BLaER1 treated with 17β-estradiol and CSF1 and Interleukin-3, amounts not matched to agents 10 nM and 100 nM (cell line): ENCODE measurements at regions not wholly inside any gene's neighbourhood (a gene's known extent, or its start where the extent isn't known, plus 50 kb on each side); places are given as distances from the start of the nearest gene placed in this dataset.

Source experiments
- H3K27ac ChIP-seq, 11 experiments: shearing (Covaris generic); formaldehyde crosslinking; 2 replicates each; pipeline ENCODE4 v1.8.1; 2022
- H3K27me3 ChIP-seq, 11 experiments: shearing (Covaris generic); formaldehyde crosslinking; 2 replicates each; pipeline ENCODE4 v1.8.1; 2022
- H3K36me3 ChIP-seq, 11 experiments: shearing (Covaris generic); formaldehyde crosslinking; 2 replicates each; pipeline ENCODE4 v1.8.1; 2022
- H3K4me1 ChIP-seq, 10 experiments: shearing (Covaris generic); formaldehyde crosslinking; 2 replicates each; pipeline ENCODE4 v1.8.1; 2022
- H3K4me2 ChIP-seq, 11 experiments: shearing (Covaris generic); formaldehyde crosslinking; 2 replicates each; pipeline ENCODE4 v1.8.1; 2022
- H3K4me3 ChIP-seq, 10 experiments: shearing (Covaris generic); formaldehyde crosslinking; 2 replicates each; pipeline ENCODE4 v1.8.1; 2022
- H3K9ac ChIP-seq, 11 experiments: shearing (Covaris generic); formaldehyde crosslinking; 2 replicates each; pipeline ENCODE4 v1.8.1; 2022
- H3K9me3 ChIP-seq, 11 experiments: shearing (Covaris generic); formaldehyde crosslinking; replicated peaks in 1 of 11; 2 replicates each; pipeline ENCODE4 v1.8.1; 2022
- H4K20me1 ChIP-seq, 11 experiments: shearing (Covaris generic); formaldehyde crosslinking; 2 replicates each; pipeline ENCODE4 v1.8.1; 2022
- Cebpa-rat ChIP-seq, 11 experiments: shearing (Covaris generic); IDR thresholded peaks; 2 replicates each; pipeline ENCODE4 v1.8.1; 2022

DNA sequence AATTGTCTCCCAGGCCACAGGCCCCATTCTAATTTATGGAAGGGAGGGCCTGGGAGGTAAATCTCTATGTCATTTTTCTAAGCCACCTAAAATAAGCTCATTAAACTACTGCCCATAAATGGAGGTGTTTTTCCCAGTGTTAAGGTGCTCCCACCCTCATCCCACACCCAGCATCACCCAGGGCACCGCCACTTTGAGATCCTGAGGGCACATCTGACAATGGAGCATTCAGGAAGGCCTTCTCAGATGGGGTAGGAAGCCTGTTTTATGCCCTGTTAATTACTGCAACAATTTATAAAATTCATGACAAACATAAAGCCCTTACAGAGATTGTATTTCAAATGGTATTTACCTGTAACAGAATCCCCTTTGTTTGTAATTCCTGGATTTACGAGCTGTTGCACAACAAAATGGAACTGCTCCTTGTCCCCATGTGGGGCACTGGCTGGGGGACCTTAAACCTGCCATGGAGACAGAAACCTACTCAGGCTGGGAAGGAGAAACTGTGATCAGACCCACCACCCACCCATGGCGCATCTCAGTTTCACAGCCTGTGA is 319.5 kb upstream of the USP24 start:
- no peak overlapping the region for H3K9ac ChIP-seq
- H3K27ac ChIP-seq: no peak overlapping the region
- peaks cover 0 to 10% (median 3%) of the 10 kb centered on the region in 10 experiments; a peak in 11 of 20 replicates for H3K4me1 ChIP-seq
- H3K4me2 ChIP-seq: no peak overlapping the region
- no peaks in the 10 kb centered on the region for H3K27me3 ChIP-seq
- H4K20me1 ChIP-seq: no peaks in the 10 kb centered on the region
- H3K4me3 ChIP-seq: no peak overlapping the region
- H3K9me3 ChIP-seq: no peaks in the 10 kb centered on the region
- TF ChIP-seq Cebpa-rat (IDR thresholded peaks at IDR 0.05): no peak
- H3K36me3 ChIP-seq: no peaks in the 10 kb centered on the region

DNA sequence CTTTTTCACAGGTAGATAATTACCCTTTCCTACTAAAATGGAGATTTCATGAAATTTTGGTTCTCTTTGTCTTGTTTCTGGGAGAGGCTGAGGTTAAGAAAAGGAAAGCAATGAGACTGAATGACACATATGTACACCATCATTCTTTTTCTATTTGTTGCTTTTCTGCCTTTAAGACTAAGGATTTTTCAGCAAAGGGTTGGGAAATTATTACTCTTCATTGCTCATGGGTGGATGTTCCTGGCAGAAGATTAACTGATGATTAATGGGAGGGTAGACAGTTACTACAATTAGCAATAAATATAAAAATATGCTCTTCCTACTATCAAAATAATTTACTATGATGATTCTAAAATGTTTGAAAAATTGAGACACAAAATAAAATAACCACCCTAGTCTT is 316.5 kb upstream of the USP24 start:
- no peaks in the 10 kb centered on the region for H3K27me3 ChIP-seq
- H4K20me1 ChIP-seq: no peaks in the 10 kb centered on the region
- no peaks in the 10 kb centered on the region for H3K9me3 ChIP-seq
- H3K4me1 ChIP-seq: peaks cover 0 to 9% (median 0%) of the 10 kb centered on the region in 10 experiments; a peak in 6 of 20 replicates
- no peaks in the 10 kb centered on the region for H3K36me3 ChIP-seq
- no peak overlapping the region for H3K4me2 ChIP-seq
- H3K4me3 ChIP-seq: no peak overlapping the region
- H3K27ac ChIP-seq: no peak overlapping the region
- TF ChIP-seq Cebpa-rat (IDR thresholded peaks at IDR 0.05): no peak
- no peak overlapping the region for H3K9ac ChIP-seq

DNA sequence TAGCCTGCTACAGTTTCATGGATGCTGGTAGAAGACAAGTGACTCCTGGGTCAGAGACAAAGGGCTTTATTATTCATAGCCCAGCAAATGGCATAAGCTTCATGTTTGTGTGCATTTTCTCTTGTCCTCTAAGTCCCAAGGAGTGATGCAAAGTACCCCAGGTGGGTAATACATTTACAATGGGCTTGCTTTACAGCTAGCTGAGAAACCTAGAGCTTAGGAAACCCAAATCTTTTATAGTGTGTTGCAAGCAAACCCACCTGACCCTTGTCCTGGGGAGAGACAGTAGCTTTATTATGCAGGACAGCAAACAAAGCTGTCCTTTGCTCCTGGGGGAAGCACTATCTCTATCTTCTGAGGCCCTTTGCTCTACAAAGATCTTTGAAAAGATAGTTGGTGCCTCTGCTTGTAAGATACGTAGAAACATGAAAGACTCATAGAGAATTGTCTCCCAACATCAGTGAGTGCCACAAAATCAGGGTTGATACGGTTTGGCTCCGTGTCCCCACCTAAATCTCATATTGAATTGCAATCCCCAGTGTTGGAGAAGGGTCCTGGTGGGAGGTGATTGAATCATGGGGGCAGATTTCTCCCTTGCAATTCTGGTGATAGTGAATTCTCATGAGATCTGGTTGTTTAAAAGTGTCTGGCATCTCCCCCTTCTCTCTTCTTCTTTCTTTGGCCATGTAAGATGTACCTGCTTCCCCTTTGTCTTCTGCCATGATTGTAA is 315.8 kb upstream of the USP24 start:
- no peak overlapping the region for H3K4me2 ChIP-seq
- no peaks in the 10 kb centered on the region for H3K36me3 ChIP-seq
- TF ChIP-seq Cebpa-rat (IDR thresholded peaks at IDR 0.05): no peak
- H3K27me3 ChIP-seq: no peaks in the 10 kb centered on the region
- no peak overlapping the region for H3K4me3 ChIP-seq
- H4K20me1 ChIP-seq: no peaks in the 10 kb centered on the region
- H3K9ac ChIP-seq: no peak overlapping the region
- no peaks in the 10 kb centered on the region for H3K9me3 ChIP-seq
- no peak overlapping the region for H3K27ac ChIP-seq
- H3K4me1 ChIP-seq: peaks cover 0 to 9% (median 0%) of the 10 kb centered on the region in 10 experiments; a peak in 1 of 20 replicates

DNA sequence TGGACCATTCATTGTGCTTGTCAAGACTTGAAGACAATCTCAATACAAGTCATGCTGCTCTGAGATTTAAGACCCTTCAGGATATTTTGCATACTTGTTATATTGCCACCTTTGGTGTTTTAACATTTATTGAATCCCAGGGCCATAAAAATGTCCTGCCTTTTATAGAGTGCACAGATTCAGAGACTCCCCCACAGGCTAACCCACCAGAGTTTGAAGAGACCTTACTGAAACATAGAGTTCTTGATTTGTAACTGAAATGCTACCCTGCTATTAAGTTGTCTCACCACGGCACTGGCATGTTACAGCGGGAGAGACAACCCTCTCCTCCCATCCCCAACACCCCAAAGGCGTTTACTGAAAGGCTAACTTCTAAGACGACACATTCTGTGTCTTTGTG is 313.9 kb upstream of the USP24 start:
- H3K4me2 ChIP-seq: 0 out of 22 replicates have a peak overlapping the region, but pooled peaks of 1 of the 11 experiments have one; percentile 1
- no peaks in the 10 kb centered on the region for H3K27me3 ChIP-seq
- no peak overlapping the region for H3K27ac ChIP-seq
- no peaks in the 10 kb centered on the region for H4K20me1 ChIP-seq
- H3K9me3 ChIP-seq: no peaks in the 10 kb centered on the region
- no peak overlapping the region for H3K4me3 ChIP-seq
- H3K36me3 ChIP-seq: no peaks in the 10 kb centered on the region
- H3K4me1 ChIP-seq: peaks cover 0 to 9% (median 0%) of the 10 kb centered on the region in 10 experiments; a peak in 1 of 20 replicates
- H3K9ac ChIP-seq: no peak overlapping the region
- no peak for TF ChIP-seq Cebpa-rat (IDR thresholded peaks at IDR 0.05)

DNA sequence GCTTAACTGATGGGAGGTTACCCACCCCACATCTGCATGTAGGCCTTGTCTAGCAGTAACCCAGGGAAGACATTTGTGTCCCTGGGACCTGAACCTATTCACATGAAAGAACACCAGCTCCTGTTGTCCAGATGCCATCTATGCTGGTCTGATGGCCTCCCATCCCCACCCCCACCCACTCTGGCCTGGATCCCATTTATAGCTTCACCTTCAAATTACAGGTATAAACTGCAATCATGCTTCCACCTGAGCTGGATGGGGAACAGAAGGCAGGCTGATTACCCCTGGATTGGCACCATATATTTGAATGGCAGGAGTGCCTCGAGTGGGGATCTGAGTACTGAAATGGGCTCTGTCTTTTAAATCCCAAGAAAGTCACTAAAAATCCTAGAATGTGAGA is 312.7 kb upstream of the USP24 start:
- Histone ChIP-seq H3K36me3 (no peaks in the 10 kb centered on the region), H3K9me3 (no peaks in the 10 kb centered on the region), H3K4me2 (no peak overlapping the region), H3K9ac (no peak overlapping the region), H4K20me1 (no peaks in the 10 kb centered on the region), H3K4me3 (no peak overlapping the region), H3K27ac (no peak overlapping the region), H3K4me1 (peaks cover 0 to 9% (median 0%) of the 10 kb centered on the region in 10 experiments; a peak in 1 of 20 replicates), H3K27me3 (no peaks in the 10 kb centered on the region)
- no peak for TF ChIP-seq Cebpa-rat (IDR thresholded peaks at IDR 0.05)

DNA sequence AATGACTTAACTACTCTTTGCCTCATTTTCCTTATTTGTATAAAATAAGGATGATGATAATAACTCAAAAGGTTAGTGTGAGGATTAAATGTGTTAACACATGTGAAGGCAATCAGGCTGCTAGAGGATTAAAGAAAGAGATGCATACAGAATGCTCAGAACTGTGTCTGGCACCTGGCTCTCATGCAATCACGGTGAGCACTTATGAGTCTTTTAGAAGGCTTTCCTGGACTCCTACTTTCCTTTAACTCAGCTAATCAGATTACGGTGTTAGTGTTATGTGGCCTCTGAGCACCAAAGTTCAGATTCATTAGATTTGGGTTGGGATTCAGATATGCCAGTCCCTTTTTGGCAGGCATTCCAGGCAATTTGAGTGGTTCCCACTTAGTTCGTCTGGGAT is 311.6 kb upstream of the USP24 start:
- no peaks in the 10 kb centered on the region for H3K36me3 ChIP-seq
- H3K27me3 ChIP-seq: no peaks in the 10 kb centered on the region
- H3K4me3 ChIP-seq: no peak overlapping the region
- no peaks in the 10 kb centered on the region for H3K9me3 ChIP-seq
- no peak for TF ChIP-seq Cebpa-rat (IDR thresholded peaks at IDR 0.05)
- H3K27ac ChIP-seq: no peak overlapping the region
- H3K4me2 ChIP-seq: no peak overlapping the region
- peaks cover 0 to 9% (median 0%) of the 10 kb centered on the region in 10 experiments; a peak in 1 of 20 replicates for H3K4me1 ChIP-seq
- no peak overlapping the region for H3K9ac ChIP-seq
- H4K20me1 ChIP-seq: no peaks in the 10 kb centered on the region

DNA sequence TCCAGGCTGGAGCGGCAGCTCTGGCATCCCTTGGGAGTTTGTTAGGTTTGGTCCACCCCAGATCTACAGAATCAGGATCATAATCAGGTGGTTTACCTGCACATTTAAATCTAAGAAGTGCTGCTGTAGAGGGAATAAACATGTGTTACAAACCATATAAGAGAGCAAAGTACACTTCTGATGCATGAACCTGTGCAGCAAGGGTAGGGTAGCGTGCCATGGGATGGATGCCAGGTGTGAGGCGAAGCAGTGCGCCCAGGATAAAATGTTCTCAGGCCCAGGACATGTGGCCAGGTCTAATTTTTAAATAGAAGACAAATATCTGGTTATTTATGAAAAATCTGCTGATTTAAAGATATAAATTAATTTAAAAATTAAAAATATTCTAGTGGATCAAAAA is 308.8 kb upstream of the USP24 start:
- no peak for TF ChIP-seq Cebpa-rat (IDR thresholded peaks at IDR 0.05)
- Histone ChIP-seq H3K4me2 (no peak overlapping the region), H3K4me1 (peaks cover 0 to 7% (median 0%) of the 10 kb centered on the region in 10 experiments; a peak in 1 of 20 replicates), H3K4me3 (no peak overlapping the region), H3K36me3 (no peaks in the 10 kb centered on the region), H3K9ac (no peak overlapping the region), H3K27me3 (no peaks in the 10 kb centered on the region), H4K20me1 (no peaks in the 10 kb centered on the region), H3K9me3 (no peaks in the 10 kb centered on the region), H3K27ac (no peak overlapping the region)

DNA sequence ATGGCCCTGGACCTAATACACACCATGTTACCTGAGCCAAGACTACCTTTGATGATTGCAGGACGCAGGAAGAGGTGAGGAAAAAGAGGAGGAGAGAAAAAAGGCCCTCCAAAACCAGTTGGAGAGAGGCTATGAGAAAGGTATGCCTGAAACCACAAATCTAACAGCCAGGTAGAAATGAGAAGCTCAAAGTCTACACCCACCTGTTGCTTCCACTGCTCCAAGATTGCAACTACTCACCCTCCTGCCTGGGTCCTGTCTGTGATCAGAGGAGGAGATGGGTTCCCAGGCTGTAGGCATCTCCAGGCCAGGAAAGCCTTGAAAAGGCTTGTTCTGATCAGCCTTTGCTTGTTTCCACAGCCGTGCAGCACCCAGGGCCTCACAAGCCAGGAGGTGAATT is 307.8 kb upstream of the USP24 start:
- no peak overlapping the region for H3K27ac ChIP-seq
- H3K27me3 ChIP-seq: no peaks in the 10 kb centered on the region
- H3K9me3 ChIP-seq: no peaks in the 10 kb centered on the region
- TF ChIP-seq Cebpa-rat (IDR thresholded peaks at IDR 0.05): no peak
- H3K36me3 ChIP-seq: no peaks in the 10 kb centered on the region
- no peaks in the 10 kb centered on the region for H3K4me1 ChIP-seq
- no peak overlapping the region for H3K4me3 ChIP-seq
- no peak overlapping the region for H3K4me2 ChIP-seq
- H3K9ac ChIP-seq: no peak overlapping the region
- no peaks in the 10 kb centered on the region for H4K20me1 ChIP-seq

DNA sequence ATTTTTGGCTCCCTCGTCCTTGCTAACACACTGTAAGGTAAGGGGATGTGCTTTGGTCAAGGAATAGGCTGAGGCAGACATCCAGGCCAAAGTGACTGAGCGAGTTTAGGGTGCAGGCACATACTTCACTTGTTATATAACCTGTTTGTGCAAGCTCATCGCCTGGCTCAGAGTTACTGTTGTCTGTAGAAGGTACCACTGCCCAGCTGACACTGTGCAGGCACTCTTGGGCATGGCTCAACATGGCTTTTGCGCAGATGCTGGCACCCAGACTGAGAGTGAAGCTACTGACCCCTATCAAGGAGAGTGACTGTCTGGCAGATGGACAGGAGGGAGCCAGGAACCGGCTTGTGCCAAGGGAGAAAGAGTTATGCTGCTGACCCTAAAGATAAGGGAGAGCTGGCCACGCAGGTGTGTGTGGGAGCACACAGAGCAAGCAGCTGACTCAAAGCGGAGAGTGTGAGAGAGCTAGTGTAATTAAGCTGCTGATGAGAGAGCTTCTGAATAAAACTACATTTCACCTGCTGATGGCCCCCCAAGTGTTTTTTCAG is 307.3 kb upstream of the USP24 start:
- no peaks in the 10 kb centered on the region for H4K20me1 ChIP-seq
- H3K9me3 ChIP-seq: no peaks in the 10 kb centered on the region
- H3K36me3 ChIP-seq: no peaks in the 10 kb centered on the region
- H3K4me3 ChIP-seq: no peak overlapping the region
- no peak for TF ChIP-seq Cebpa-rat (IDR thresholded peaks at IDR 0.05)
- H3K27me3 ChIP-seq: no peaks in the 10 kb centered on the region
- no peak overlapping the region for H3K9ac ChIP-seq
- H3K4me1 ChIP-seq: no peaks in the 10 kb centered on the region
- no peak overlapping the region for H3K27ac ChIP-seq
- H3K4me2 ChIP-seq: no peak overlapping the region

DNA sequence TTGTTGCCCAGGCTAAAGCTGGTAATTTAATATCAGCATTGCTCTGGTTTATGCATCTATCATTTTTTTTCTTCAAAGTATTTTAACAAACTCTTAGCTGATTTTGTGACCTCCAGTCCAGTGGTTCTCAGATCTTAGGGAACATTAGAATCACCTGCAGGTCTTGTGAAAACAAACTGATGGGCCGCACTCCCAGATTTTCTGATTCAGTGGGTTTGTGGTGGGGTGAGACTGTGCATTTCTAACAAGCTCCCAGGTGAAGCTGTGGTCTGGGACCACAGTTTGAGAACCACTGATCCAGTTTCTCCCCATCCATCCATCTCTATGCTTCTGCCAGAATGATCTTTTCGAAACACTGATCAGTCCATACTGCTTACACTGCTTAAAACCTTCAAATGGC is 305.7 kb upstream of the USP24 start:
- Histone ChIP-seq H3K4me2 (no peak overlapping the region), H3K27ac (no peak overlapping the region), H4K20me1 (no peaks in the 10 kb centered on the region), H3K4me3 (no peak overlapping the region), H3K36me3 (no peaks in the 10 kb centered on the region), H3K27me3 (no peaks in the 10 kb centered on the region), H3K9ac (no peak overlapping the region), H3K4me1 (no peaks in the 10 kb centered on the region), H3K9me3 (no peaks in the 10 kb centered on the region)
- no peak for TF ChIP-seq Cebpa-rat (IDR thresholded peaks at IDR 0.05)
